H54 (cell line): ENCODE measurements at regions not wholly inside any gene's neighbourhood (a gene's known extent, or its start where the extent isn't known, plus 50 kb on each side); places are given as distances from the start of the nearest gene placed in this dataset.

Source experiments
- DNase-seq: peaks from one replicate; pipeline ENCODE4 v3.0.0; 2011; ENCODE audit warnings: low spot score, mixed read lengths; ENCODE audit not compliant: insufficient read length
- FAIRE-seq: peaks from 3 replicates; lab custom pipeline; 2011; peaks lifted over from hg19 to GRCh38; lab: Jason Lieb, UNC
- POLR2A ChIP-seq: IDR thresholded peaks from 2 replicates; pipeline ENCODE4 v1.6.1; 2011; ENCODE audit warnings: low read depth, mild to moderate bottlenecking, low read length

GRCh38 chr7:18350678-18351077 lies 144.9 kb upstream of the HDAC9 start:
- TF ChIP-seq POLR2A: no peak
- DNase-seq (no peak), FAIRE-seq (peak; percentile 33)

- no peak for TF ChIP-seq POLR2A
- peak; percentile 99 for FAIRE-seq
- peak; percentile 28 for DNase-seq
Measured at GRCh38 chr7:18352339-18353255, 143.0 kb upstream of the HDAC9 start.

GRCh38 chr7:18353339-18353738 lies 142.2 kb upstream of the HDAC9 start:
- FAIRE-seq (peak; percentile 11), DNase-seq (no peak)
- TF ChIP-seq POLR2A: no peak

GRCh38 chr7:18354108-18355085 lies 141.2 kb upstream of the HDAC9 start:
- TF ChIP-seq POLR2A: no peak
- FAIRE-seq (peak; percentile 86), DNase-seq (no peak)

GRCh38 chr7:18356191-18356645 lies 139.3 kb upstream of the HDAC9 start:
- no peak for TF ChIP-seq POLR2A
- FAIRE-seq: peak; percentile 67
- peak; percentile 19 for DNase-seq

GRCh38 chr7:18357691-18358090 lies 137.9 kb upstream of the HDAC9 start:
- no peak for TF ChIP-seq POLR2A
- FAIRE-seq (peak; percentile 95), DNase-seq (peak; percentile 38)

GRCh38 chr7:18361756-18362155 lies 133.8 kb upstream of the HDAC9 start:
- no peak for TF ChIP-seq POLR2A
- no peak for DNase-seq
- peak; percentile 93 for FAIRE-seq

GRCh38 chr7:18363751-18364380 lies 131.7 kb upstream of the HDAC9 start:
- no peak for DNase-seq
- peak; percentile 53 for FAIRE-seq
- no peak for TF ChIP-seq POLR2A

GRCh38 chr7:18364396-18364795 lies 131.2 kb upstream of the HDAC9 start:
- TF ChIP-seq POLR2A: no peak
- FAIRE-seq: peak; percentile 64
- DNase-seq: no peak

GRCh38 chr7:18366394-18366793 lies 129.2 kb upstream of the HDAC9 start:
- no peak for TF ChIP-seq POLR2A
- DNase-seq (no peak), FAIRE-seq (peak; percentile 62)

GRCh38 chr7:18369011-18369410 lies 126.5 kb upstream of the HDAC9 start:
- no peak for FAIRE-seq
- no peak for DNase-seq
- TF ChIP-seq POLR2A: no peak

GRCh38 chr7:18370633-18371032 lies 124.9 kb upstream of the HDAC9 start:
- no peak for TF ChIP-seq POLR2A
- FAIRE-seq (peak; percentile 74), DNase-seq (no peak)

- TF ChIP-seq POLR2A: no peak
- no peak for DNase-seq
- peak; percentile 64 for FAIRE-seq
Measured at GRCh38 chr7:18378989-18379605, 116.5 kb upstream of the HDAC9 start.
